HEK293 (cell line): ENCODE measurements at regions not wholly inside any gene's neighbourhood (a gene's known extent, or its start where the extent isn't known, plus 50 kb on each side); places are given as distances from the start of the nearest gene placed in this dataset.

Source experiments
- CTCF ChIA-PET: fragments of 350-600 bp; formaldehyde crosslinking; extraction: SDS; loops from one replicate; lab custom pipeline; 2021; ENCODE audit warnings: antibody characterized with exemption; lab: Yijun Ruan, JAX
- POLR2A ChIA-PET: fragments of 300-600 bp; formaldehyde crosslinking; extraction: SDS; loops from one replicate; lab custom pipeline; 2020; ENCODE audit warnings: antibody characterized with exemption, inconsistent platforms; lab: Yijun Ruan, JAX
- H3K27ac ChIP-seq: fragments of 200-500 bp; sonication (Bioruptor generic); 2 replicates; pipeline ENCODE4 v1.5.1; 2014; ENCODE audit warnings: low read depth, low read length, control low read depth, inconsistent platforms; ENCODE audit errors: extremely low read depth
- H3K36me3 ChIP-seq, 2 experiments: fragments of 200-500 bp in 1 of 2; sonication (Bioruptor generic) in 1 of 2; 1 replicate in 1 of 2; 2 replicates in 1 of 2; pipeline ENCODE4 v1.5.1; 2014 to 2017; ENCODE audit warnings: inconsistent platforms in 2 of 2, low read length in 2 of 2; ENCODE audit not compliant: control insufficient read depth in 2 of 2, insufficient read depth in 1 of 2
- H3K4me1 ChIP-seq: fragments of 200-500 bp; sonication (Bioruptor generic); 2 replicates; pipeline ENCODE4 v1.5.1; 2014; ENCODE audit warnings: mild to moderate bottlenecking, low read length, inconsistent platforms; ENCODE audit not compliant: control insufficient read depth, insufficient read depth
- H3K4me3 ChIP-seq: 2 replicates; pipeline ENCODE4 v1.5.1; 2011; ENCODE audit warnings: low read depth, mild to moderate bottlenecking, control low read depth, low read length, moderate library complexity
- H3K9me3 ChIP-seq: fragments of 200-500 bp; sonication (Bioruptor generic); 2 replicates; pipeline ENCODE4 v1.5.1; 2014; ENCODE audit warnings: low read depth, low read length, inconsistent platforms; ENCODE audit not compliant: control insufficient read depth, insufficient read depth
- AEBP2 ChIP-seq: fragments of 450-650 bp; formaldehyde crosslinking; IDR thresholded peaks from 2 replicates; pipeline ENCODE4 v1.5.1; 2016; ENCODE audit warnings: missing biosample characterization, missing genetic modification characterization, borderline replicate concordance
- GLI2 ChIP-seq: fragments of 450-650 bp; formaldehyde crosslinking; IDR thresholded peaks from 2 replicates; pipeline ENCODE4; 2017; ENCODE audit warnings: missing biosample characterization, missing genetic modification characterization, low read depth, borderline replicate concordance
- KLF16 ChIP-seq: fragments of 450-650 bp; formaldehyde crosslinking; IDR thresholded peaks from 2 replicates; pipeline ENCODE4 v1.5.1; 2017; ENCODE audit warnings: missing biosample characterization, missing genetic modification characterization
- KLF17 ChIP-seq: fragments of 450-650 bp; formaldehyde crosslinking; IDR thresholded peaks from 2 replicates; pipeline ENCODE4 v1.5.1; 2016; ENCODE audit warnings: missing biosample characterization, missing genetic modification characterization
- MYNN ChIP-seq: fragments of 450-650 bp; formaldehyde crosslinking; IDR thresholded peaks from 2 replicates; pipeline ENCODE4 v1.5.1; 2016; ENCODE audit warnings: missing biosample characterization, missing genetic modification characterization, borderline replicate concordance
- REPIN1 ChIP-seq: fragments of 450-650 bp; formaldehyde crosslinking; IDR thresholded peaks from 2 replicates; pipeline ENCODE4 v1.5.1; 2017; ENCODE audit warnings: missing biosample characterization, missing genetic modification characterization, low read depth
- SALL2 ChIP-seq: fragments of 450-650 bp; formaldehyde crosslinking; IDR thresholded peaks from 2 replicates; pipeline ENCODE4 v1.5.0; 2017; ENCODE audit warnings: missing biosample characterization, mild to moderate bottlenecking, missing genetic modification characterization, borderline replicate concordance
- SP2 ChIP-seq: fragments of 450-650 bp; formaldehyde crosslinking; IDR thresholded peaks from 2 replicates; pipeline ENCODE4 v1.5.1; 2016; ENCODE audit warnings: missing biosample characterization, missing genetic modification characterization
- ZBTB7A ChIP-seq: fragments of 450-650 bp; formaldehyde crosslinking; IDR thresholded peaks from 2 replicates; pipeline ENCODE4 v1.5.1; 2016; ENCODE audit warnings: low read depth, missing biosample characterization, missing genetic modification characterization
- ZBTB8A ChIP-seq: fragments of 450-650 bp; formaldehyde crosslinking; IDR thresholded peaks from 2 replicates; pipeline ENCODE4 v1.5.1; 2016; ENCODE audit warnings: missing biosample characterization, missing genetic modification characterization
- ZNF133 ChIP-seq: fragments of 450-650 bp; formaldehyde crosslinking; IDR thresholded peaks from 2 replicates; pipeline ENCODE4 v1.5.1; 2016; ENCODE audit warnings: missing biosample characterization, missing genetic modification characterization
- ZNF148 ChIP-seq: fragments of 450-650 bp; formaldehyde crosslinking; IDR thresholded peaks from 2 replicates; pipeline ENCODE4 v1.5.0; 2017; ENCODE audit warnings: missing biosample characterization, missing genetic modification characterization, borderline replicate concordance
- ZNF2 ChIP-seq: fragments of 450-650 bp; formaldehyde crosslinking; IDR thresholded peaks from 2 replicates; pipeline ENCODE4 v1.5.1; 2016; ENCODE audit warnings: missing biosample characterization, missing genetic modification characterization
- ZNF202 ChIP-seq: fragments of 450-650 bp; formaldehyde crosslinking; IDR thresholded peaks from 2 replicates; pipeline ENCODE4 v1.5.1; 2016; ENCODE audit warnings: missing biosample characterization, missing genetic modification characterization, borderline replicate concordance
- ZNF221 ChIP-seq: fragments of 450-650 bp; formaldehyde crosslinking; IDR thresholded peaks from 2 replicates; pipeline ENCODE4 v1.5.1; 2017; ENCODE audit warnings: missing biosample characterization, missing genetic modification characterization, borderline replicate concordance
- ZNF223 ChIP-seq: fragments of 450-650 bp; formaldehyde crosslinking; IDR thresholded peaks from 2 replicates; pipeline ENCODE4 v1.5.1; 2016; ENCODE audit warnings: missing biosample characterization, missing genetic modification characterization
- ZNF398 ChIP-seq: fragments of 450-650 bp; formaldehyde crosslinking; IDR thresholded peaks from 2 replicates; pipeline ENCODE4 v1.5.1; 2017; ENCODE audit warnings: missing biosample characterization, missing genetic modification characterization
- ZNF514 ChIP-seq: fragments of 450-650 bp; formaldehyde crosslinking; IDR thresholded peaks from 2 replicates; pipeline ENCODE4 v1.5.1; 2016; ENCODE audit warnings: missing biosample characterization, missing genetic modification characterization
- ZNF548 ChIP-seq: fragments of 450-650 bp; formaldehyde crosslinking; IDR thresholded peaks from 2 replicates; pipeline ENCODE4 v1.5.1; 2016; ENCODE audit warnings: missing biosample characterization, missing genetic modification characterization
- ZNF621 ChIP-seq: fragments of 450-650 bp; formaldehyde crosslinking; IDR thresholded peaks from 2 replicates; pipeline ENCODE4 v1.5.1; 2017; ENCODE audit warnings: missing biosample characterization, missing genetic modification characterization
- ZNF707 ChIP-seq: fragments of 450-650 bp; formaldehyde crosslinking; IDR thresholded peaks from 2 replicates; pipeline ENCODE4 v1.5.1; 2016; ENCODE audit warnings: missing biosample characterization, missing genetic modification characterization
- ZNF747 ChIP-seq: fragments of 450-650 bp; formaldehyde crosslinking; IDR thresholded peaks from 2 replicates; pipeline ENCODE4 v1.5.1; 2016; ENCODE audit warnings: missing biosample characterization, missing genetic modification characterization
- ZNF776 ChIP-seq: fragments of 450-650 bp; formaldehyde crosslinking; IDR thresholded peaks from 2 replicates; pipeline ENCODE4 v1.5.0; 2017; ENCODE audit warnings: missing biosample characterization, missing genetic modification characterization, borderline replicate concordance
- ZNF843 ChIP-seq: fragments of 450-650 bp; formaldehyde crosslinking; IDR thresholded peaks from 2 replicates; pipeline ENCODE4 v1.5.1; 2016; ENCODE audit warnings: missing biosample characterization, missing genetic modification characterization
- ZSCAN5A ChIP-seq: fragments of 450-650 bp; formaldehyde crosslinking; IDR thresholded peaks from 2 replicates; pipeline ENCODE4 v1.5.1; 2016; ENCODE audit warnings: missing biosample characterization, missing genetic modification characterization

- ChIA-PET CTCF (interaction anchor here (0.7 to 1.2 kb wide), 2 partner anchors 40 to 42 kb away, joined by 3 read pairs; no protein-coding TSS in a partner anchor), POLR2A (no interaction called here)
- no peaks in the 10 kb centered on the region for H3K4me1 ChIP-seq
- no peaks in the 10 kb centered on the region for H3K9me3 ChIP-seq
- H3K27ac ChIP-seq: no peak overlapping the region
- TF ChIP-seq GLI2 (tag by site-specific recombination) (no peak), ZNF2 (tag by site-specific recombination) (no peak), ZSCAN5A (tag by site-specific recombination) (no peak)
- peak overlapping the region; percentile 63 for H3K4me3 ChIP-seq
- peaks cover 0 to 5% of the 10 kb centered on the region in 2 experiments; a peak in 1 of 3 replicates for H3K36me3 ChIP-seq
Measured at GRCh38 chr18:39799006-39799405, 2156.0 kb upstream of the PIK3C3 start.

GRCh38 chr18:39796393-39796792 is 2158.6 kb upstream of the PIK3C3 start:
- peaks cover 0 to 5% of the 10 kb centered on the region in 2 experiments; a peak in 1 of 3 replicates for H3K36me3 ChIP-seq
- H3K4me3 ChIP-seq: no peak overlapping the region
- no peak for TF ChIP-seq KLF17 (tag by site-specific recombination)
- TF ChIP-seq ZNF843: no peak
- TF ChIP-seq KLF16 (tag by site-specific recombination): no peak
- no peak for TF ChIP-seq ZNF398
- no peak for TF ChIP-seq SALL2 (tag by site-specific recombination)
- no peak for TF ChIP-seq ZNF514 (tag by site-specific recombination)
- TF ChIP-seq MYNN (tag by site-specific recombination): no peak
- TF ChIP-seq ZNF747: no peak
- TF ChIP-seq SP2 (tag by site-specific recombination): no peak
- TF ChIP-seq ZNF148 (tag by site-specific recombination): no peak
- H3K9me3 ChIP-seq: no peaks in the 10 kb centered on the region
- no peak overlapping the region for H3K27ac ChIP-seq
- no peaks in the 10 kb centered on the region for H3K4me1 ChIP-seq
- CTCF ChIA-PET: interaction anchor here (1.0 kb wide), 1 partner anchor 9 kb away, joined by 4 read pairs; no protein-coding TSS in a partner anchor
- POLR2A ChIA-PET: no interaction called here

GRCh38 chr18:39795350-39795749 is 2159.7 kb upstream of the PIK3C3 start:
- ChIA-PET POLR2A (no interaction called here), CTCF (interaction anchor here (0.6 to 1.3 kb wide), 2 partner anchors 11 to 13 kb away, joined by 3 to 5 read pairs; no protein-coding TSS in a partner anchor)
- H3K9me3 ChIP-seq: no peaks in the 10 kb centered on the region
- peaks cover 0 to 11% of the 10 kb centered on the region in 2 experiments; a peak in 1 of 3 replicates for H3K36me3 ChIP-seq
- no peak overlapping the region for H3K4me3 ChIP-seq
- H3K27ac ChIP-seq: no peak overlapping the region
- no peaks in the 10 kb centered on the region for H3K4me1 ChIP-seq
- TF ChIP-seq AEBP2 (tag by site-specific recombination): no peak
- TF ChIP-seq ZBTB7A (tag by site-specific recombination): no peak
- no peak for TF ChIP-seq ZNF202 (tag by site-specific recombination)
- no peak for TF ChIP-seq ZNF221 (tag by site-specific recombination)
- TF ChIP-seq ZNF621 (tag by site-specific recombination): no peak
- no peak for TF ChIP-seq REPIN1 (tag by site-specific recombination)
- TF ChIP-seq ZNF548 (tag by site-specific recombination): no peak
- TF ChIP-seq ZNF223 (tag by site-specific recombination): no peak
- TF ChIP-seq ZBTB8A: no peak
- TF ChIP-seq ZNF776 (tag by site-specific recombination): no peak
- no peak for TF ChIP-seq ZNF707
- no peak for TF ChIP-seq ZNF133 (tag by site-specific recombination)
